Uterus (tissue), 2 donors: ENCODE measurements at regions not wholly inside any gene's neighbourhood (a gene's known extent, or its start where the extent isn't known, plus 50 kb on each side); places are given as distances from the start of the nearest gene placed in this dataset.

Experiments used
- POLR2A ChIP-seq, 2 donors: fragments of 450-650 bp; IDR thresholded peaks; one replicate each; pipeline ENCODE4 v1.6.1; 2016; ENCODE audit warnings: antibody characterized with exemption in 2 of 2, mild to moderate bottlenecking in 1 of 2, moderate library complexity in 1 of 2
- TF ChIP-seq, protein P1 (sequence below), 4 experiments: fragments of 200-600 bp in 2 of 4; fragments of 450-650 bp in 2 of 4; sonication (generic) in 2 of 4; IDR thresholded peaks; one replicate each; pipeline ENCODE4 v1.5.1; 2016 to 2019; ENCODE audit warnings: antibody characterized with exemption in 4 of 4, mild to moderate bottlenecking in 2 of 4, moderate library complexity in 1 of 4

DNA sequence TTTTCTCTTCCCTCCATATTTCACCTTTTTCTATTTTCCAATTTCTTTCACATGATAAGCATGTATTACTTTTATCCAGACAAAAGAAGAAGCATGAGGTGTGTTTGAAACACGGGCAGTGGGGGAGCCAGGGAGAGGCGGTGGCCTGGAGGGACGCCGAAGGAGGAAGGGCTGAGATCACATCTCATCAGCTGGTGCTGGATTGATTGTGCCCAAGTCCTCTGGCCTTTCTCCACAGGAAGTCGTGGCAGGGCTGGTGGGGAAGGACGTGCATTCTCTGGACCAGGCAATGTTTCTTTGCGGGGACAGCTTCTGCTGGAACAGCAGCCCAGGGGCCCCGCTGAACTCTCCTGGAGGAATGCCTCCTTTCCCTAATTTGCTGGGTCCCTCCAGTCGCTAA lies 82.9 kb downstream of the MIAT start:
- TF ChIP-seq, protein P1, sequence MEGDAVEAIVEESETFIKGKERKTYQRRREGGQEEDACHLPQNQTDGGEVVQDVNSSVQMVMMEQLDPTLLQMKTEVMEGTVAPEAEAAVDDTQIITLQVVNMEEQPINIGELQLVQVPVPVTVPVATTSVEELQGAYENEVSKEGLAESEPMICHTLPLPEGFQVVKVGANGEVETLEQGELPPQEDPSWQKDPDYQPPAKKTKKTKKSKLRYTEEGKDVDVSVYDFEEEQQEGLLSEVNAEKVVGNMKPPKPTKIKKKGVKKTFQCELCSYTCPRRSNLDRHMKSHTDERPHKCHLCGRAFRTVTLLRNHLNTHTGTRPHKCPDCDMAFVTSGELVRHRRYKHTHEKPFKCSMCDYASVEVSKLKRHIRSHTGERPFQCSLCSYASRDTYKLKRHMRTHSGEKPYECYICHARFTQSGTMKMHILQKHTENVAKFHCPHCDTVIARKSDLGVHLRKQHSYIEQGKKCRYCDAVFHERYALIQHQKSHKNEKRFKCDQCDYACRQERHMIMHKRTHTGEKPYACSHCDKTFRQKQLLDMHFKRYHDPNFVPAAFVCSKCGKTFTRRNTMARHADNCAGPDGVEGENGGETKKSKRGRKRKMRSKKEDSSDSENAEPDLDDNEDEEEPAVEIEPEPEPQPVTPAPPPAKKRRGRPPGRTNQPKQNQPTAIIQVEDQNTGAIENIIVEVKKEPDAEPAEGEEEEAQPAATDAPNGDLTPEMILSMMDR (IDR thresholded peaks at IDR 0.05): no peak
- no peak for TF ChIP-seq POLR2A (IDR thresholded peaks at IDR 0.05)
